Thoracic aorta (tissue), 2 donors: ENCODE measurements at regions not wholly inside any gene's neighbourhood (a gene's known extent, or its start where the extent isn't known, plus 50 kb on each side); places are given as distances from the start of the nearest gene placed in this dataset.

Experiments used
- ATAC-seq: fragments of 150-250 bp; one replicate; pipeline ENCODE4 v1.8.0; 2017; ENCODE audit warnings: low read depth; ENCODE audit not compliant: insufficient number of reproducible peaks, low FRiP score
- DNase-seq: peaks from one replicate; pipeline ENCODE4 v3.0.0-alpha.2; 2020; ENCODE audit warnings: low spot score
- H3K27ac ChIP-seq, 2 donors: fragments of 200-600 bp; sonication (generic); 1 replicate in 1 of 2; 2 replicates in 1 of 2; pipeline ENCODE4 v1.5.1; 2016; ENCODE audit warnings: mild to moderate bottlenecking in 2 of 2, moderate library complexity in 2 of 2
- H3K27me3 ChIP-seq: fragments of 200-600 bp; sonication (generic); replicated peaks from 2 replicates; pipeline ENCODE4 v1.6.0; 2016; ENCODE audit warnings: mild to moderate bottlenecking; ENCODE audit not compliant: insufficient read depth
- H3K36me3 ChIP-seq: fragments of 200-600 bp; sonication (generic); one replicate; pipeline ENCODE4 v1.5.1; 2016
- H3K4me1 ChIP-seq, 2 donors: fragments of 200-600 bp; sonication (generic); 1 replicate in 1 of 2; 2 replicates in 1 of 2; pipeline versions ENCODE4 v1.5.1 to v1.6.0; 2016; ENCODE audit warnings: low read depth in 2 of 2, mild to moderate bottlenecking in 1 of 2; ENCODE audit not compliant: control insufficient read depth in 1 of 2
- H3K4me3 ChIP-seq: fragments of 200-600 bp; sonication (generic); 2 replicates; pipeline ENCODE4 v1.5.1; 2016; ENCODE audit warnings: mild to moderate bottlenecking
- H3K9me3 ChIP-seq: fragments of 200-600 bp; sonication (generic); 2 replicates; pipeline ENCODE4 v1.5.1; 2016
- TF ChIP-seq, protein P1 (sequence below): fragments of 200-600 bp; sonication (generic); IDR thresholded peaks from one replicate; pipeline ENCODE4 v1.5.1; 2019; ENCODE audit warnings: antibody characterized with exemption

- H3K27ac ChIP-seq: no peak overlapping the region
- H3K4me1 ChIP-seq: no peaks in the 10 kb centered on the region
- TF ChIP-seq, protein P1, sequence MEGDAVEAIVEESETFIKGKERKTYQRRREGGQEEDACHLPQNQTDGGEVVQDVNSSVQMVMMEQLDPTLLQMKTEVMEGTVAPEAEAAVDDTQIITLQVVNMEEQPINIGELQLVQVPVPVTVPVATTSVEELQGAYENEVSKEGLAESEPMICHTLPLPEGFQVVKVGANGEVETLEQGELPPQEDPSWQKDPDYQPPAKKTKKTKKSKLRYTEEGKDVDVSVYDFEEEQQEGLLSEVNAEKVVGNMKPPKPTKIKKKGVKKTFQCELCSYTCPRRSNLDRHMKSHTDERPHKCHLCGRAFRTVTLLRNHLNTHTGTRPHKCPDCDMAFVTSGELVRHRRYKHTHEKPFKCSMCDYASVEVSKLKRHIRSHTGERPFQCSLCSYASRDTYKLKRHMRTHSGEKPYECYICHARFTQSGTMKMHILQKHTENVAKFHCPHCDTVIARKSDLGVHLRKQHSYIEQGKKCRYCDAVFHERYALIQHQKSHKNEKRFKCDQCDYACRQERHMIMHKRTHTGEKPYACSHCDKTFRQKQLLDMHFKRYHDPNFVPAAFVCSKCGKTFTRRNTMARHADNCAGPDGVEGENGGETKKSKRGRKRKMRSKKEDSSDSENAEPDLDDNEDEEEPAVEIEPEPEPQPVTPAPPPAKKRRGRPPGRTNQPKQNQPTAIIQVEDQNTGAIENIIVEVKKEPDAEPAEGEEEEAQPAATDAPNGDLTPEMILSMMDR: no peak
- H3K36me3 ChIP-seq: no peaks in the 10 kb centered on the region
- H3K4me3 ChIP-seq: no peak overlapping the region
- no peak for ATAC-seq
- H3K27me3 ChIP-seq: no peaks in the 10 kb centered on the region
- DNase-seq: no peak
- H3K9me3 ChIP-seq: no peaks in the 10 kb centered on the region
Measured at GRCh38 chr10:10551596-10552301, 465.9 kb upstream of the CELF2 start.

DNA sequence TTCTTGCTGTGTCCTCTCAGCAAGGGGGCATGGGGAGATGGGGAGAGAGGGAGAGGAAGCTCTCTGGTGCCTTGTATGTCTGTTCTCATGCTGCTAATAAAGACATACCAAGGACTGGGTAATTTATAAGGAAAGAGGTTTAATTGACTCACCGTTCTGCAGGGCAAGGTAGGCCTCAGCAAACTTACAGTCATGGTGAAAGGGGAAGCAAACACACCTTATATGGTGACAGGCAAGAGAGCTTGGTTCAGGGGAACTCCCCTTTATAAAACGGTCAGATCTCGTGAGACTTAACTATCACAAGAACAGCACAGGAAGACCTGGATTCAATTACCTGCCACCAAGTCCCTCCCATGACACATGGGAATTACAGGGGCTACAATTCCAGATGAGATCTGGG, 464.7 kb upstream of the CELF2 start:
- TF ChIP-seq, protein P1: no peak
- Histone ChIP-seq H3K9me3 (no peaks in the 10 kb centered on the region), H3K27ac (no peak overlapping the region), H3K27me3 (no peaks in the 10 kb centered on the region), H3K4me3 (no peak overlapping the region), H3K36me3 (no peaks in the 10 kb centered on the region), H3K4me1 (no peaks in the 10 kb centered on the region)
- DNase-seq (no peak), ATAC-seq (no peak)

- no peak overlapping the region for H3K4me3 ChIP-seq
- H3K27ac ChIP-seq: no peak overlapping the region
- TF ChIP-seq, protein P1: no peak
- no peaks in the 10 kb centered on the region for H3K4me1 ChIP-seq
- no peaks in the 10 kb centered on the region for H3K27me3 ChIP-seq
- H3K9me3 ChIP-seq: no peaks in the 10 kb centered on the region
- ATAC-seq (no peak), DNase-seq (no peak)
- H3K36me3 ChIP-seq: no peaks in the 10 kb centered on the region
Measured at GRCh38 chr10:10564081-10564794, 453.4 kb upstream of the CELF2 start.

DNA sequence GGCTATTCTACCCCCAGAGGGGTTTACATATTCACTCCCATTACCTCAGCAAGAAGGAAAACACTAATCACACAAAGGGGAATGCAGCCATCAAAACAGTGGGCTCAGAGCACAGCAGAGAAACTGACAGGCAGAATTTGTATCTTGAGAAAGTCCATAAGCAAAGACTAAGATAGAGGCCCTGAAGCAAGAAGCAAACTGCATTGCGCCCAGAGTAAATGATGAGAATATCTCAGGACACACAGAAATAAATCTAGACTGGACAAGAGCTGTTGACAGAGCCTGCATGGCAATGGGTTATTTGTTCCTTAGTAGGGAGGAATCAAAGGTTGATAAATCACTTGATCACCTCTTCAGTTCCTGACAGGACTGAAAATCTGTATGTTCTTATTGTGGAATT, 440.7 kb upstream of the CELF2 start:
- no peaks in the 10 kb centered on the region for H3K9me3 ChIP-seq
- no peaks in the 10 kb centered on the region for H3K27me3 ChIP-seq
- DNase-seq: no peak
- H3K4me3 ChIP-seq: no peak overlapping the region
- no peak overlapping the region for H3K27ac ChIP-seq
- no peaks in the 10 kb centered on the region for H3K4me1 ChIP-seq
- TF ChIP-seq, protein P1: no peak
- no peaks in the 10 kb centered on the region for H3K36me3 ChIP-seq
- ATAC-seq: no peak

DNA sequence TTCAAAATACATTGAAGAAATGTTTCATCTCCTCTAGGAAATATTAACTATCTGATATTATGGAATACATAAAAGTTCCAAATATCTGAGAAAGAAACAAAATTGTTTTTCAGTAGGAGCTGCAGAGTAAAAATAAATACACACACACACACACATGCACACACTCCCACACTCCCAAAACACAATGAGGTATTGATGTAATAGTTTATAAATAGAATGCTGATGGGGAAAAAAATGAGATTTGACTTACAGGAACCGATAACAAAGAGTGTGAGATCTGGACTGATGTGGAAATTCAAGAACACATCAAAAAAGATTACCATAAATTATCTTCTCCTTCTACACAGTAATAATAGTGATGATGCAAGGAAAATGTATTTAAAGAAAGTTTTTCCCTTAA, 438.0 kb upstream of the CELF2 start:
- Histone ChIP-seq H3K36me3 (no peaks in the 10 kb centered on the region), H3K4me1 (no peaks in the 10 kb centered on the region), H3K27me3 (no peaks in the 10 kb centered on the region), H3K4me3 (no peak overlapping the region), H3K27ac (no peak overlapping the region), H3K9me3 (no peaks in the 10 kb centered on the region)
- DNase-seq: no peak
- TF ChIP-seq, protein P1: no peak
- no peak for ATAC-seq
